GM19328 (cell line): ENCODE measurements at regions not wholly inside any gene's neighbourhood (a gene's known extent, or its start where the extent isn't known, plus 50 kb on each side); places are given as distances from the start of the nearest gene placed in this dataset.
"Not testable (repeated sequence)": the region's sequence is repeated elsewhere in the genome, so short reads cannot be mapped to it uniquely, and the experiment has no call there.

Source experiments
- ATAC-seq: cut with Tn5 transposase; IDR thresholded peaks from one replicate; pipeline ENCODE4 v1.9.1; 2021; ENCODE audit warnings: mild to moderate bottlenecking, moderate library complexity; ENCODE audit not compliant: unreplicated experiment

- no peak for ATAC-seq
These were observed 2425.1 kb upstream of the PCDH20 start for GRCh38 chr13:63840551-63841421.

GRCh38 chr13:63838366-63839110, 2422.9 kb upstream of the PCDH20 start:
- no peak for ATAC-seq

- not testable (repeated sequence) for ATAC-seq
These were observed 2422.1 kb upstream of the PCDH20 start for GRCh38 chr13:63837701-63838100.

- ATAC-seq = not testable (repeated sequence)
These were observed 2414.0 kb upstream of the PCDH20 start for GRCh38 chr13:63829609-63830008.

- not testable (repeated sequence) for ATAC-seq
These were observed 2406.1 kb upstream of the PCDH20 start for GRCh38 chr13:63821785-63822184.

GRCh38 chr13:63811428-63812004, 2395.9 kb upstream of the PCDH20 start:
- not testable (repeated sequence) for ATAC-seq

- ATAC-seq = not testable (repeated sequence)
These were observed 2375.5 kb upstream of the PCDH20 start for GRCh38 chr13:63791134-63791533.

- ATAC-seq = no peak
These were observed 2358.5 kb upstream of the PCDH20 start for GRCh38 chr13:63774133-63774532.

- no peak for ATAC-seq
These were observed 2357.8 kb upstream of the PCDH20 start for GRCh38 chr13:63773476-63773875.

- not testable (repeated sequence) for ATAC-seq
These were observed 2342.0 kb upstream of the PCDH20 start for GRCh38 chr13:63757683-63758082.

- ATAC-seq = not testable (repeated sequence)
These were observed 2334.2 kb upstream of the PCDH20 start for GRCh38 chr13:63749857-63750256.

GRCh38 chr13:63741814-63742101, 2326.1 kb upstream of the PCDH20 start:
- ATAC-seq = not testable (repeated sequence)

GRCh38 chr13:63741029-63741813, 2325.6 kb upstream of the PCDH20 start:
- no peak for ATAC-seq

GRCh38 chr13:63739112-63739735, 2323.6 kb upstream of the PCDH20 start:
- not testable (repeated sequence) for ATAC-seq

- ATAC-seq = no peak
These were observed 2321.8 kb upstream of the PCDH20 start for GRCh38 chr13:63737418-63737817.

GRCh38 chr13:63731896-63732295, 2316.2 kb upstream of the PCDH20 start:
- no peak for ATAC-seq

- ATAC-seq = not testable (repeated sequence)
These were observed 2296.5 kb upstream of the PCDH20 start for GRCh38 chr13:63712159-63712558.

GRCh38 chr13:63706751-63707150, 2291.1 kb upstream of the PCDH20 start:
- no peak for ATAC-seq

- no peak for ATAC-seq
These were observed 2288.9 kb upstream of the PCDH20 start for GRCh38 chr13:63704521-63704920.

GRCh38 chr13:63700350-63700749, 2284.7 kb upstream of the PCDH20 start:
- no peak for ATAC-seq
